Liver (tissue), 8 donors: ENCODE measurements at regions not wholly inside any gene's neighbourhood (a gene's known extent, or its start where the extent isn't known, plus 50 kb on each side); places are given as distances from the start of the nearest gene placed in this dataset.

Experiments used
- DNase-seq: peaks from one replicate; pipeline ENCODE4 v3.0.0-alpha.2; 2017; ENCODE audit warnings: low spot score
- H3K27ac ChIP-seq, 2 donors: one replicate each; pipeline ENCODE4 v1.7.0; 2013; ENCODE audit warnings: inconsistent platforms in 2 of 2, low read length in 2 of 2, control low read depth in 1 of 2, low read depth in 1 of 2, mild to moderate bottlenecking in 1 of 2
- H3K27me3 ChIP-seq, 4 donors: one replicate each; pipeline versions ENCODE4 v1.6.1 to v1.7.0; 2013; ENCODE audit warnings: low read length in 3 of 4, inconsistent platforms in 1 of 4, mild to moderate bottlenecking in 1 of 4, moderate library complexity in 1 of 4; ENCODE audit not compliant: control insufficient read depth in 4 of 4, insufficient read depth in 4 of 4
- H3K36me3 ChIP-seq, 4 donors: one replicate each; pipeline versions ENCODE4 v1.6.1 to v1.7.0; 2013; ENCODE audit warnings: low read length in 3 of 4, mild to moderate bottlenecking in 3 of 4, low read depth in 1 of 4, moderate library complexity in 1 of 4; ENCODE audit not compliant: control insufficient read depth in 4 of 4, insufficient read depth in 3 of 4
- H3K4me1 ChIP-seq, 4 donors: one replicate each; pipeline versions ENCODE4 v1.6.1 to v1.7.0; 2013; ENCODE audit warnings: low read length in 3 of 4, mild to moderate bottlenecking in 3 of 4, moderate library complexity in 1 of 4; ENCODE audit not compliant: control insufficient read depth in 4 of 4, insufficient read depth in 4 of 4
- H3K4me3 ChIP-seq, 3 donors: one replicate each; pipeline versions ENCODE4 v1.6.1 to v1.7.0; 2013; ENCODE audit warnings: low read length in 3 of 3, control low read depth in 1 of 3, low read depth in 1 of 3, mild to moderate bottlenecking in 1 of 3
- H3K9ac ChIP-seq, 2 donors: one replicate each; pipeline ENCODE4 v1.7.0; 2013; ENCODE audit warnings: low read length in 2 of 2, mild to moderate bottlenecking in 2 of 2, moderate library complexity in 2 of 2, control low read depth in 1 of 2, low read depth in 1 of 2
- H3K9me3 ChIP-seq, 4 donors: one replicate each; pipeline versions ENCODE4 v1.6.1 to v1.7.0; 2013; ENCODE audit warnings: low read length in 3 of 4; ENCODE audit not compliant: control insufficient read depth in 4 of 4
- CTCF ChIP-seq: fragments of 150-350 bp; IDR thresholded peaks from 2 replicates; pipeline ENCODE4 v1.5.1; 2017; ENCODE audit warnings: improper control_type of control experiment, low read depth, low read length; ENCODE audit not compliant: missing input control
- EGR1 ChIP-seq, 2 donors: IDR thresholded peaks; 2 replicates each; pipeline ENCODE4 v1.6.1; 2016 to 2018; ENCODE audit warnings: antibody characterized with exemption in 2 of 2, low read depth in 2 of 2
- FOXA2 ChIP-seq: IDR thresholded peaks from 2 replicates; pipeline ENCODE4 v1.6.1; 2016; ENCODE audit warnings: antibody characterized with exemption
- GABPA ChIP-seq, 2 donors: IDR thresholded peaks in 1 of 2; conservative IDR thresholded peaks in 1 of 2; 2 replicates each; pipeline ENCODE4 v1.6.1; 2016; ENCODE audit warnings: antibody characterized with exemption in 2 of 2, mild to moderate bottlenecking in 1 of 2, moderate library complexity in 1 of 2
- HNF4A ChIP-seq, 2 donors: conservative IDR thresholded peaks; 2 replicates each; pipeline ENCODE4 v1.6.1; 2016; ENCODE audit warnings: antibody characterized with exemption in 2 of 2, mild to moderate bottlenecking in 2 of 2
- HNF4G ChIP-seq: IDR thresholded peaks from 2 replicates; pipeline ENCODE4 v1.6.1; 2016; ENCODE audit warnings: antibody characterized with exemption
- MAX ChIP-seq: IDR thresholded peaks from 2 replicates; pipeline ENCODE4 v1.6.1; 2016; ENCODE audit warnings: antibody characterized with exemption
- NR2F2 ChIP-seq: IDR thresholded peaks from 2 replicates; pipeline ENCODE4 v1.6.1; 2016; ENCODE audit warnings: antibody characterized with exemption
- RXRA ChIP-seq, 2 donors: IDR thresholded peaks; 2 replicates each; pipeline ENCODE4 v1.6.1; 2017 to 2018; ENCODE audit warnings: antibody characterized with exemption in 2 of 2, mild to moderate bottlenecking in 1 of 2
- SP1 ChIP-seq: IDR thresholded peaks from 2 replicates; pipeline ENCODE4 v1.6.1; 2018; ENCODE audit warnings: antibody characterized with exemption, mild to moderate bottlenecking
- TAF1 ChIP-seq: conservative IDR thresholded peaks from 2 replicates; pipeline ENCODE4 v1.6.1; 2016; ENCODE audit warnings: antibody characterized with exemption, mild to moderate bottlenecking
- YY1 ChIP-seq: IDR thresholded peaks from 2 replicates; pipeline ENCODE4 v1.6.1; 2016; ENCODE audit warnings: antibody characterized with exemption, mild to moderate bottlenecking
- ZBTB33 ChIP-seq: IDR thresholded peaks from 2 replicates; pipeline ENCODE4 v1.6.1; 2016; ENCODE audit warnings: antibody characterized with exemption
- WGBS: extraction: QIAGEN DNeasy Blood & Tissue Kit; methylation state at CpG from one replicate; pipeline ENCODE4 v1.1.7; 2013; 5-methylcytosine and 5-hydroxymethylcytosine counted together
- TF ChIP-seq, protein P1 (sequence below): IDR thresholded peaks from 2 replicates; pipeline ENCODE4 v1.6.1; 2016; ENCODE audit warnings: antibody characterized with exemption, mild to moderate bottlenecking
- TF ChIP-seq, protein P2 (sequence below): IDR thresholded peaks from 2 replicates; pipeline ENCODE4 v1.6.1; 2016; ENCODE audit warnings: antibody characterized with exemption
- donor health status: healthy.
- donor health status: healthy.
- donor health status: healthy.
- donor health status: healthy.
- donor health status: healthy.

GRCh38 chr16:63702981-63703590, 1418.8 kb downstream of the CDH11 start (continued):
- TF ChIP-seq, protein P1, sequence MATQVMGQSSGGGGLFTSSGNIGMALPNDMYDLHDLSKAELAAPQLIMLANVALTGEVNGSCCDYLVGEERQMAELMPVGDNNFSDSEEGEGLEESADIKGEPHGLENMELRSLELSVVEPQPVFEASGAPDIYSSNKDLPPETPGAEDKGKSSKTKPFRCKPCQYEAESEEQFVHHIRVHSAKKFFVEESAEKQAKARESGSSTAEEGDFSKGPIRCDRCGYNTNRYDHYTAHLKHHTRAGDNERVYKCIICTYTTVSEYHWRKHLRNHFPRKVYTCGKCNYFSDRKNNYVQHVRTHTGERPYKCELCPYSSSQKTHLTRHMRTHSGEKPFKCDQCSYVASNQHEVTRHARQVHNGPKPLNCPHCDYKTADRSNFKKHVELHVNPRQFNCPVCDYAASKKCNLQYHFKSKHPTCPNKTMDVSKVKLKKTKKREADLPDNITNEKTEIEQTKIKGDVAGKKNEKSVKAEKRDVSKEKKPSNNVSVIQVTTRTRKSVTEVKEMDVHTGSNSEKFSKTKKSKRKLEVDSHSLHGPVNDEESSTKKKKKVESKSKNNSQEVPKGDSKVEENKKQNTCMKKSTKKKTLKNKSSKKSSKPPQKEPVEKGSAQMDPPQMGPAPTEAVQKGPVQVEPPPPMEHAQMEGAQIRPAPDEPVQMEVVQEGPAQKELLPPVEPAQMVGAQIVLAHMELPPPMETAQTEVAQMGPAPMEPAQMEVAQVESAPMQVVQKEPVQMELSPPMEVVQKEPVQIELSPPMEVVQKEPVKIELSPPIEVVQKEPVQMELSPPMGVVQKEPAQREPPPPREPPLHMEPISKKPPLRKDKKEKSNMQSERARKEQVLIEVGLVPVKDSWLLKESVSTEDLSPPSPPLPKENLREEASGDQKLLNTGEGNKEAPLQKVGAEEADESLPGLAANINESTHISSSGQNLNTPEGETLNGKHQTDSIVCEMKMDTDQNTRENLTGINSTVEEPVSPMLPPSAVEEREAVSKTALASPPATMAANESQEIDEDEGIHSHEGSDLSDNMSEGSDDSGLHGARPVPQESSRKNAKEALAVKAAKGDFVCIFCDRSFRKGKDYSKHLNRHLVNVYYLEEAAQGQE: no peak
- TF ChIP-seq FOXA2 (no peak), YY1 (no peak), RXRA (IDR thresholded peaks at IDR 0.05) (no peak)
- TF ChIP-seq, protein P2, sequence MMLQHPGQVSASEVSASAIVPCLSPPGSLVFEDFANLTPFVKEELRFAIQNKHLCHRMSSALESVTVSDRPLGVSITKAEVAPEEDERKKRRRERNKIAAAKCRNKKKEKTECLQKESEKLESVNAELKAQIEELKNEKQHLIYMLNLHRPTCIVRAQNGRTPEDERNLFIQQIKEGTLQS: no peak

GRCh38 chr16:63697736-63698135, 1424.1 kb downstream of the CDH11 start:
- 8% methylated on average over 1 of the region's 1 CpG for WGBS

DNA sequence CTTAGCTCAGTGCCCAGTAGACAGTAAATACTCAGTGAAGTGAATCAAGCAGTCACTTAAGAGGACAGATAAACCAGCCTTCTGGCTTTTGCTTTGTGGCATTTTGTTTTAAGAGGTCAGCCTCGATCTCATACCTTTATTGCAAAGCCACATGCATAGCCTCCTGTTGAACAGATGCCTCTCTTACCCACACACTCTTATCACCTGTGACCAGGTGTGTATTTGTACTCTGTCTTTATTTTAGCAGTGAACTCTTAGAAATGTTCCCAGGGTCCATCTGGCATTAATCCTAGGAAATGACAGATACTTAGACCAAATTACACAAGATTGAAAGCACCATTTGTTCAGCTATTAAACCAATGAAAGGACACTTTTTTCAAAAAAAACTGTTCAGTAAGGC, 1426.5 kb downstream of the CDH11 start:
- Histone ChIP-seq H3K9me3 (no peaks in the 10 kb centered on the region), H3K4me3 (no peak overlapping the region), H3K27me3 (no peaks in the 10 kb centered on the region), H3K4me1 (no peaks in the 10 kb centered on the region), H3K9ac (no peak overlapping the region), H3K27ac (no peak overlapping the region), H3K36me3 (no peaks in the 10 kb centered on the region)
- 37% methylated on average over 1 of the region's 1 CpG for WGBS
- DNase-seq: no peak
- TF ChIP-seq GABPA (IDR thresholded peaks at IDR 0.05 in 1 of 2, conservative IDR thresholded peaks at IDR 0.05 in 1 of 2) (no peak), RXRA (IDR thresholded peaks at IDR 0.05) (no peak), YY1 (no peak), HNF4A (conservative IDR thresholded peaks at IDR 0.05) (no peak), ZBTB33 (no peak), SP1 (no peak), NR2F2 (no peak), HNF4G (no peak), TAF1 (no peak)
- TF ChIP-seq, protein P1: no peak

More at GRCh38 chr16:63697736-63698135, 1424.1 kb downstream of the CDH11 start:
- Histone ChIP-seq H3K27ac (no peak overlapping the region), H3K27me3 (no peaks in the 10 kb centered on the region), H3K36me3 (no peaks in the 10 kb centered on the region), H3K4me3 (no peak overlapping the region), H3K9ac (no peak overlapping the region), H3K9me3 (no peaks in the 10 kb centered on the region), H3K4me1 (no peaks in the 10 kb centered on the region)
- no peak for DNase-seq
- TF ChIP-seq NR2F2 (no peak), TAF1 (no peak), HNF4A (conservative IDR thresholded peaks at IDR 0.05) (no peak), FOXA2 (no peak), MAX (no peak), HNF4G (no peak), EGR1 (IDR thresholded peaks at IDR 0.05; ENCODE audit: low read depth in 2 of 2) (no peak), CTCF (no peak), YY1 (no peak), SP1 (no peak)
